ENCODE measurements at regions not wholly inside any gene's neighbourhood (a gene's known extent, or its start where the extent isn't known, plus 50 kb on each side); places are given as distances from the start of the nearest gene placed in this dataset.

DNA sequence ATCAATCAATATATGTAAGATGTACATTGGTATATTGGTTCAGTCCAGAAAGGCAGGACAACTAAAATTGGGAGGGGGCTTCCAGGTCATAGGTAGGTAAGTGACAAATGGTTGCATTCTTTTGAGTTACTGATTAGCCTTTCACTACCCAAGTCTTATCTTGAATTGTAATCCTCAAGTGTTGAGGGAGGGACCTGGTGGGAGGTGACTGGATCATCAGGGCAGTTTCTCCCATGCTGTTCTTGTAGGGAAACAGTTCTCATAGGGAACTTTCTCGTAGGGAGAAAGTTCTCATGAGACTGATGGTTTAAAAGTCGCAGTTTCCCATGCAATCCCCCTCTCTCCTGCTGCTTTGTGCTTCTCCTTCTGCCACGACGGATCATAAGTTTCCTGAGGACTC lies 809.2 kb downstream of the KCNT2 start:
- no peak for DNase-seq

GRCh38 chr1:195794225-195794624 lies 814.0 kb downstream of the KCNT2 start:
- DNase-seq: no peak

DNA sequence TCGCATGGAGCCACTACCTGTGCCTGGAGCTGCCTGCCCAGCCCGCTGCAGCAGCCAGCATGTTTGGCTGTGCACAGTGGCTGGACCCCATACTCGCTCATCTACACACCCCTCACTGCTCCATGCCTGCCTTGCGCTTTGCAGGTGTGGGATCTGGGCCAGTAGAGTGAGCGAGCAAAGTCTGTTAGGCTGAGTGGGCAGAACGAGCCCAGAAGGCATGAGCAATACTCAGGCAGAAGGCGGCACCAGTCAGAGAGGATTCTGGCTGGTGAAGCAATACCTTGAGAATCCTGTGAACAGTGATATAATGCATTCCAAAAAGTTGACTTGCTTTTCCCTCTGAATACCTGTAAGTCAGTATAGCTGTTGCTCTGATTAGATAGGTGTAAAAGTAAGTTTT lies 816.4 kb downstream of the KCNT2 start:
- no peak for DNase-seq

DNA sequence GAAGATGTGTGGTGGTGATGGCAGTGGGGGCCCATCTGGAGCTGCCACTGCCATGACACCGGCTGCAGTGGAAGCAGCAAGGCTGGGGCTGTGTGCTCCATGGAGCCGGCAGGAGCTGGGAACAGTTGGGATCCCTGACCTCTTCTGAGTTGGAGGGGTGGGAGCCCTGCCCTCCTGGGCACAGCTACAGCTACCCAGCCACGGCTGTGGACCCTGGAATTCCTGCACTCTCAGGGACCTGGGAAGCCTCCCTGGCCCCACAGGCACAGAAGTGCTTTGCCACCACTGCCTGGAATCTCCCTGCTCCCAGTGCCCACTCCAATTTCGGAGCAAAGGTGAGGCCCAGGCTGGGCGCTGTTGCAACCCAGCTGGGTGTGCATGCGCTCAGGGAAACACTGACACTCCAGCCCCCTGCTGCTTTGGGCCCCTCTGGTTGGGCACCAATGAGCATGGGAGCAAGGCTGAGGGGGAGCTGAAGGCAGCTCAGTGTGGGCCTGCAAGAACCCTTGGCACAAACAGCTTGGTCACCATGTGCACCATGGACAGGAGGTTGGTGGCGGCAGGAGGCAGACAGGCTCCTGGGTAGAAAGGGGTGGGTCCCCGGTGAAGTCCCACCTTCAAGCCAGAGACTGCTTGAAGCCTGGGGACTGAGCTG lies 817.6 kb downstream of the KCNT2 start:
- DNase-seq: no peak

GRCh38 chr1:195789321-195789720 lies 818.9 kb downstream of the KCNT2 start:
- DNase-seq: no peak

DNA sequence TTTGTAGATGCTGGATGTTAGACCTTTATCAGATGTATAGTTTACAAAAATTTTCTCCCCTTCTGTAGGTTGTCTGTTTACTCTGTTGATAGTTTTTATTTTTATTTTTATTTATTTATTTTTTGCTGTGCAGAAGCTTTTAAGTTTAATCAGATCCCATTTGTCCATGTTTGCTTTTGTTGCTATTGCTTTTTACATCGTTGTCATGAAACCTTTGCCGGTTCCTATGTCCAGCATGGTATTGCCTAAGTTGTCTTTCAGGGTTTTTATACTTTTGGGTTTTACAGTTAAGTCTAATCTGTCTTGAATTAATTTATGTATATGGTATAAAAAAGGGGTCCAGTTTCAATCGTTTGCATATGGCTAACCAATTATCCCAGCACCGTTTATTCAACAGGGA lies 819.5 kb downstream of the KCNT2 start:
- no peak for DNase-seq

DNA sequence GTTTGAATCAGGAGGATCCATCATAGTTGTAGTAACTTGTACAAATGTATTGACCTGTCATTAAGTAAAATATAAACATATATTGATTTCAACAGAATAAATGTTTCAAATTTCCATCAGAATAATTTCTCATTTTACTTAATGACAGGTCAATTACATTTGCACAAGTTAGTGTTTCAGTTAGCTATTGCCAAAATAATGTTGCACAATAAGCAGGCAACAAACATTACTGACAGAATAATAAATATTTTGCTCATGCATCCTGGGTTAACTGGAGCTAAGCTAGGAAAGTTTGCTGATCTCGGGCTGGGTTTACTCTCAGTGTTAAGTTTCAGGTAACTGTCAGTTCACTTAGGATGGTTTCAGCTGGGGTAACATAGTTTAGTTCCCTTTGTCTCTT lies 822.4 kb downstream of the KCNT2 start:
- no peak for DNase-seq

DNA sequence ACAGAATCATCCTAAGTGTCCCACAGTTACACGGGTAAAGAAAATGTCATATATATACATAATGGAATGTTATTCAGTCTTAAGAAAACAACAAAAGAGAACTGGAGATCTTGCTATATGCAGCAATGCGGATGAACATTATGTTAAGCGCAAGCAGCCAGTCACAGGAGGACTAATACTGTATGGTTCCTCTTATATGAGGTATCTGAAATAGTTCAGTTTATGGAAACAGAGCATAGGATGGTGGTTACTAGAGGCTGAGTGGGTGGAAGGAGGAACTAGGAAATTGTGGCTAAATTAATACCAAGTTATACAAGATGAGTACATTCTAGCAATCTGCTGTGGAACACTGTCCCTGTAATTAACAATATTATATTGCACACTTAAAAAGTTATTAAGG lies 834.3 kb downstream of the KCNT2 start:
- DNase-seq: no peak

GRCh38 chr1:195769461-195769860 lies 838.8 kb downstream of the KCNT2 start:
- peak; percentile 20 for DNase-seq

GRCh38 chr1:195768936-195769335 lies 839.3 kb downstream of the KCNT2 start:
- DNase-seq: peak; percentile 45

DNA sequence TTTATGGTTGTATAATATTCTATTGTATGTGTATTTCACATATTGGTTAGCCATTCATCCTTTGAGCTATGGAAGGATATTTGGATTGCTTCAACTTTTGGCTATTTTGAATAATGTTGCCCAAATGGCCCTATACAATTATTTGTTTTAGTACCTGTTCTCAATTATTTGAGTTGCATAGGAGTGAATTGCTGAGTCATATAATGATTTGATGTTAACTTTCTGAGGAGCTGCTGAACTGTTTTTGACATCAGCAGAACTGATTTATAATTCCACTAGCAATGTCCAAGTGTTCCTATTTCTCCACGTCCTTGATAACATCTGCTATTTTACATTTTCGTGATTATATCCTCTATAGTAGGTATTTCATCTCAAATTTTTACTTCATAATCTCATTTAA lies 839.9 kb downstream of the KCNT2 start:
- no peak for DNase-seq

DNA sequence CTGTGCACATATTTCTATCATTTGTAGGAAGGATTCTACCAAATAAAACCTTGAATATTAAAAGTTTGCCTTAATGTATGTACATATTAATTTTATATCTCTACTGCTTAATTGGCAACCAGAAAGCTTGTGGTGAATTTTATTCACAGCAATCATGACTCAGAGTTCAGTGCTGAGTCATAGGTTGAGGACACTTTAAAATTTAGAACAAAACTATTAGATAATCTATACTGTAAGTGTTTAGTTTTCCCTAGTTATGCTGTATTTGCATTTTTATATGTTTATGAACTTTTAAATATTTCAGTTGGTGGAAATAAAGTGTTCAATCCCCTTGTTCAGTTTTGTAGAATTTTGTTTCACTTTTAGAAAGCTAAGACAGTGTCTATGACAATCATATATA lies 841.5 kb downstream of the KCNT2 start:
- peak; percentile 54 for DNase-seq

DNA sequence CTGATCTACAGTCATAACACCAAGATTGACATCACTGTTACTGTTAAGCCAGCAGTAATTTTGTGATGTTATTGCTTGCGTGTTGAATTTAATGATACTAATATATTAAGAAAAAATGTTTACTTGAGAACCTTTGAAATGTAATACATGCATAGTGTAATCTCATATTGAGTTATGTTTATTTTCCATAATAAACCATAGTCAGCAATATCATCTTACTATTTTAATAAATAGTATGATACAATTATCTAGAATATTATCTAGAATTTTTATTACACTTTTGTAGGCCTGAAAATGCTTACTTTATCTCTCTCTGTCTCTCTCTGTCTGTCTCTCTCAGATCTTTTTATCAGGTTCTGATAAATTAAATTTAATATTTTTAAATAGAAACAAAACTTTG lies 843.1 kb downstream of the KCNT2 start:
- DNase-seq: no peak

- DNase-seq: no peak
Measured at GRCh38 chr1:195763907-195764374, 844.3 kb downstream of the KCNT2 start.

DNA sequence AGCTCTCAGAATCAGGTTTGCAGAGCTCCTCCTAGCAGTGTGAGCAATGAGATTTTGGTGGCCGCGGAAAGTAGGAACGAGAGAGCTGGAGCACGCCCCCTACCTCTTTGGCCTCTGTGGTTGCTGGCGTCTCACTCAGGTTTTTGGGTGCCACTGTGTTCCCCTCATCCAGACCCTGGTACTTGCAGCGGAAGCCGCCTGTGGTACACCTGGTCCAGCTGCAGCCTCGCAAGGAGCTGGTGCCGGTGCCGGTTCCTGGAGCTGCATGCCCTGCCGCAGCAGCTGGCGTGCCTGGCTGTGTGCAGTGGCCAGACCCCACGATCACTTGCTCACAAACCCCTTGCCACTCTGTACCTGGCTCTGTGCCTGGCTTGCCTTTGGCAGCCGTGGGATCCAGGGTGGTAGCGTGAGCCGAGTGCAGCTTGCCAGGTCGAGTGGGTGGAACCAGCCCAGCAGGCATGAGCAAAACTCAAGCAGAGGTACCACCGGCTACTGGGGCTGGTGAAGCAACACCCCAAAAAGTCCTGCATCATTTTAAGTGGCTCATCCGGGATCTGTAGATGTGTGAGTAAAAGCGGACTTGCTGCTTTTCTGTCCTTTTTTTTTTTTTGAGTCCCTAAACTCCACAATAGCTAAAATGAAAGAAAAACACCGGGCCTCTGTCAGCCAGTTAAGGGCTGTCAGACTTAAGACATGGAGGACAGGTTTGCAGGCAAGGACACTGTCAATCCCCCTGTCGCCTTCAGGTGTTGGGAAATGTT lies 844.9 kb downstream of the KCNT2 start:
- no peak for DNase-seq

GRCh38 chr1:195761104-195761503 lies 847.1 kb downstream of the KCNT2 start:
- no peak for DNase-seq

DNA sequence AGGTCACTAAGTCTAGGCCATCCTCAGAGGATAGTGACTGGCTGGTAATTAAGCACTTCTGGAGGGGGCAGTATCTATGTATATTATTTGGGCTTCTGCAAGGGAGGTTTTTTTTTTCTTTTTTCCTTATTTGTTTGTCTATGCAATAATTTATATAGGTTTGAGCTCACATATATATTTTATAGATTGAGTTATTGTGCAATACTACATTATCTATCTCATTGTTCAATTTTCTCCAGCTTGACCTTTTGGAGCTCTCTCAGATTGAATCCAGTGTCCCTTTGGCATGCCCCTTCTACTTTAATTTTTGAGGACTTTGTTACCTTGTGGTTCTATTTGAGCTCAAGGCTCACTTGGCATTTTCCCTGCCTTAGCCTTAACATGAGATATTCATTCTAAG lies 852.1 kb downstream of the KCNT2 start:
- no peak for DNase-seq

DNA sequence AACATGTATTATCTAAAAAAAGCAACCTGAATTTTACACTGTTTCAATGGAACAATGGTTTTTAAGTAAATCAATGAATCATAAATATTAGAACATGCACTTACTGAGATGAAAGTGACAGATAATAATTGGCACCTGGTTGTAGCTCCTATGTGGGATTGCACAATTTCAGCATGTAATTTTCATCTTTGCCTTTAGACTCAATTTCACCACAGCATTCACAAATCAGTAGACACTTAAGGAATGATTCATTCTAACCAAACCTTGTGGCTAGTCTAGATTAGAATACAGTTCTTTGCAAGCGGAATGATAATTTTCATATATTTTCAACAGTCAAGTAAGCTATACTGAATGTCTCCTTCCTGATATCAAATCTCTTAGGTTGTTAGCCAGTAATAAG lies 853.4 kb downstream of the KCNT2 start:
- DNase-seq: peak; percentile 55

- no peak for DNase-seq
Measured at GRCh38 chr1:195754303-195754702, 853.9 kb downstream of the KCNT2 start.

DNA sequence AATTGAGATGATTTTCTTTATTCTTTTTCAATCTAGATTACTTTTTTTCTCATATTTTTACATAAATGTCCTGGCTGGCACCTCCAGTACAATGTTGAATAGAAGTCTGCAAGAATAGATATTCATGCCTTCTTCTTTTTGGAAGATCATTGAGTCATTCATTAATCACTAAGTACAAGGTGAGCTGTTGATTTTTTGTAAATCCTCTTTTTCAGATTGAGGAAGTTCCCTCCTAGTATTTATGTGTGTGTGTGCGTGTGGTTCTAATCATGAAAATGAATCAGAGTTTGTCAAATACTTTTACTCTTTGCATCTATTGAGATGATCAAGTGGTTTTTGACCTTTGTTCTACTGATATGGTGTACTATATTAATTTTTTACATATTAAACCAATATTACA lies 859.3 kb downstream of the KCNT2 start:
- DNase-seq: no peak

- no peak for DNase-seq
Measured at GRCh38 chr1:195745189-195746010, 862.8 kb downstream of the KCNT2 start.

DNA sequence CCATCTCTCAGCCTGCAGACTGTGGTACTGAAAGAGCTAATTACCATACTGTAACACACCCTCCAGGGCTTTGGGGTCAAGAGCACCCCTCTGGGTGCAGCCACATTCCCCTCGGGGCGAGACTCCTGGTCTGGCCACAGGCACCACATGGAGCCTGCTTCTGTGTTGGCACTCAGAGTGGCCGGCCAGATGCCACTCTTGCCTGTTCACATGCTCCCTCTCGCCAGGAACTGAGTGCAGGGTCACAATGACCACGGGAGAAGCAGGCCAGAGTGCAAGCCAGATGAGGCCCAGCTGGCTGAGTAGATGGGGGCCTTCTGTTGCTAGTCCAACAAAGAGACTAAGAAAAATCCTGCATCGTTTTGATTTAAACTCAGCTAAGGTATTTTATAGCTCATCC lies 864.0 kb downstream of the KCNT2 start:
- no peak for DNase-seq

DNA sequence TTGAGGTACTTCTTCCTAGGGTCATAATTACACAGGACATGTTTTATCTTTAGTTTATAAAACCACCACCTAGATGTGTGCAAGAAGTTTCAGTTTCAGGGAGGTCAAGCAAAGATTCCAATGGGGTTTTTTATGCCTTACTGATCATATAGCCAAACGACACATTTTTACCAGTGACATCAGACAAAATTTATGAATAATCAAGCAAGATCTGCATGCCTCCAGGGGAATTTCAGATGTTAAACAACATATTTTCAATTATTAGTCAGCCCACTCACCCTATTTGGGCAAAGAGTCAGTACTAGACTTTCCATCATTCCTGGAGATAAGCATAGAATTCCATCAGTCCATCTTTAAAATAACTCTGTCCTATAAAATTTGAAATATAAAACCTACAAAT lies 867.4 kb downstream of the KCNT2 start:
- peak; percentile 88 for DNase-seq

Data from fibroblast of upper back skin (primary cell).